GM12892 (cell line): ENCODE measurements at regions not wholly inside any gene's neighbourhood (a gene's known extent, or its start where the extent isn't known, plus 50 kb on each side); places are given as distances from the start of the nearest gene placed in this dataset.

Experiments
- POLR2A ChIP-seq: IDR thresholded peaks from 2 replicates; pipeline ENCODE4 v1.6.1; 2011; ENCODE audit warnings: low read depth, low read length, control low read depth
- POLR2AphosphoS5 ChIP-seq: IDR thresholded peaks from 2 replicates; pipeline ENCODE4 v1.6.1; 2011; ENCODE audit warnings: low read depth, low read length, control low read depth
- TAF1 ChIP-seq: IDR thresholded peaks from 2 replicates; pipeline ENCODE4 v1.6.1; 2011; ENCODE audit warnings: low read depth, mild to moderate bottlenecking, control low read depth, low read length, borderline replicate concordance

DNA sequence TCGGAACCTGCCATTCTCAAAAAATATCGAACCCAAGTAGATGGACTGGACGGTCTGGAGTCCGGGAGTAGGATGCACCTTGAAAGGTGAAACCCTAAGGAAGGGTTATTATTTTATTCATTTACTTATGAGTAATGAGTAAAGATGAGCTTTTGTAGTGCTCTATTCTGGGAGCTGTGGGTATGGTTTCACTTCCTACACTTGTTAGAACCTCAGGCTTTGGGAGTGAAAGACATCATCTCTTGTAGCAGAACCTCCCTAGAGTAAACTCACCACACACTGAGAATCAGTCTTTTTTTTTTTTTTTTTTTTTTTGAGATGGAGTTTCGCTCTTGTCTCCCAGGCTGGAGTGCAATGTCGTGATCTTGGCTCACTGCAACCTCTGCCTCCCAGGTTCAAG, 389.4 kb upstream of the AUTS2 start:
- no peak for TF ChIP-seq POLR2AphosphoS5
- TF ChIP-seq POLR2A, result no peak
- TF ChIP-seq TAF1, result no peak
